GM12878 (cell line): ENCODE measurements at regions not wholly inside any gene's neighbourhood (a gene's known extent, or its start where the extent isn't known, plus 50 kb on each side); places are given as distances from the start of the nearest gene placed in this dataset.

Experiments
- ATAC-seq: fragments of 200-7000 bp; cut with Tn5 transposase; 3 replicates; pipeline ENCODE4 v1.9.1; 2020; ENCODE audit warnings: mild to moderate bottlenecking, moderate library complexity
- BruUV-seq: library from RNA; stranded (reverse); fragments of 400-500 nt; replicated peaks from 2 replicates; lab custom pipeline; 2021; lab: Mats Ljungman, UMichigan
- CTCF ChIA-PET: fragments of 300-600 bp; sonication (Branson Sonifier 250); formaldehyde crosslinking; extraction: SDS; loops from one replicate; lab custom pipeline; 2021; ENCODE audit warnings: inconsistent platforms; lab: Yijun Ruan, JAX
- POLR2A ChIA-PET: fragments of 350-600 bp; formaldehyde crosslinking; extraction: SDS; loops from one replicate; lab custom pipeline; 2021; ENCODE audit warnings: inconsistent platforms; lab: Charles Lee
- RAD21 ChIA-PET: fragments of 300-600 bp; sonication (Branson Sonifier 250); formaldehyde crosslinking; loops from one replicate; lab custom pipeline; 2023; ENCODE audit warnings: antibody characterized with exemption; ENCODE audit not compliant: unreplicated experiment; lab: Charles Lee
- SMC1A ChIA-PET: fragments of 300-600 bp; sonication (Branson Sonifier 250); formaldehyde crosslinking; loops from one replicate; lab custom pipeline; 2023; ENCODE audit not compliant: unreplicated experiment, uncharacterized antibody; lab: Charles Lee
- DNase-seq: peaks from one replicate; pipeline ENCODE4 v3.0.0-alpha.2; 2011; ENCODE audit warnings: low read depth, low spot score
- FAIRE-seq: peaks from 3 replicates; lab custom pipeline; 2011; peaks lifted over from hg19 to GRCh38; lab: Jason Lieb, UNC
- H2AFZ ChIP-seq: 2 replicates; pipeline ENCODE4 v1.6.0; 2011; ENCODE audit warnings: low read depth, low read length, control low read depth; ENCODE audit not compliant: control insufficient read depth
- H3K27ac ChIP-seq: 2 replicates; pipeline ENCODE4 v1.5.1; 2011; ENCODE audit warnings: control low read depth; ENCODE audit not compliant: control insufficient read depth, insufficient read depth
- H3K27me3 ChIP-seq, 2 experiments: replicated peaks in 1 of 2; 2 replicates each; pipeline versions ENCODE4 v1.6.0 to v1.6.1; 2011; ENCODE audit warnings: low read length in 1 of 2; ENCODE audit not compliant: control insufficient read depth in 2 of 2, insufficient read depth in 2 of 2
- H3K36me3 ChIP-seq, 2 experiments: 2 replicates each; pipeline ENCODE4 v1.5.1; 2011; ENCODE audit warnings: low read length in 1 of 2; ENCODE audit not compliant: control insufficient read depth in 2 of 2, insufficient read depth in 2 of 2
- H3K4me1 ChIP-seq: 2 replicates; pipeline ENCODE4 v1.6.1; 2011; ENCODE audit warnings: mild to moderate bottlenecking, low read length, moderate library complexity, mixed read lengths; ENCODE audit not compliant: control insufficient read depth, insufficient read depth
- H3K4me2 ChIP-seq: 2 replicates; pipeline ENCODE4 v1.6.0; 2011; ENCODE audit warnings: control low read depth; ENCODE audit not compliant: control insufficient read depth, insufficient read depth
- H3K4me3 ChIP-seq: fragments of 200-600 bp; sonication (generic); 2 replicates; pipeline ENCODE4 v1.5.1; 2016
- H3K79me2 ChIP-seq: 2 replicates; pipeline ENCODE4 v1.6.0; 2011; ENCODE audit warnings: low read length; ENCODE audit not compliant: control insufficient read depth, insufficient read depth
- H3K9ac ChIP-seq: 2 replicates; pipeline ENCODE4 v1.8.0; 2011; ENCODE audit warnings: low read length, control low read depth, mixed read lengths; ENCODE audit not compliant: control insufficient read depth, insufficient read depth
- H3K9me3 ChIP-seq: replicated peaks from 3 replicates; pipeline ENCODE4 v1.5.1; 2011; ENCODE audit warnings: mild to moderate bottlenecking, low read length; ENCODE audit not compliant: control insufficient read depth, insufficient read depth
- H4K20me1 ChIP-seq: 2 replicates; pipeline ENCODE4 v1.6.0; 2011; ENCODE audit not compliant: control insufficient read depth, insufficient read depth
- BCLAF1 ChIP-seq: fragments of 450-650 bp; IDR thresholded peaks from 2 replicates; pipeline ENCODE4 v1.6.1; 2017; ENCODE audit warnings: antibody characterized with exemption, mild to moderate bottlenecking, moderate library complexity
- CEBPB ChIP-seq, 2 experiments: fragments of 150-350 bp in 1 of 2; IDR thresholded peaks; 2 replicates each; pipeline ENCODE4 v1.6.1; 2012 to 2014; ENCODE audit warnings: low read depth in 2 of 2, low read length in 2 of 2, borderline replicate concordance in 1 of 2, inconsistent platforms in 1 of 2
- FOXK2 ChIP-seq: fragments of 450-650 bp; IDR thresholded peaks from 2 replicates; pipeline ENCODE4 v1.6.1; 2017; ENCODE audit warnings: mild to moderate bottlenecking, moderate library complexity
- NFIC ChIP-seq: IDR thresholded peaks from 2 replicates; pipeline ENCODE4 v1.6.1; 2012; ENCODE audit warnings: low read depth, mild to moderate bottlenecking, inconsistent platforms, low read length, moderate library complexity
- TBL1XR1 ChIP-seq: IDR thresholded peaks from 2 replicates; pipeline ENCODE4 v1.6.1; 2012; ENCODE audit warnings: low read depth, low read length, improper control_type of control experiment
- in situ Hi-C: fragments of 300-500 bp; cut with MboI; formaldehyde crosslinking; loops from 9 replicates; pipeline ENCODE4 v1.14.3; 2018; ENCODE audit warnings: mixed read lengths
- intact Hi-C: fragments of 100-400 bp; cut with micrococcal nuclease; formaldehyde crosslinking; loops from one replicate; pipeline ENCODE4 v1.14.2; 2022; ENCODE audit not compliant: unreplicated experiment

- CTCF ChIA-PET: interaction anchor here (0.6 to 2.0 kb wide), 6 partner anchors 8 to 483 kb away, joined by 3 to 6 read pairs (median 4); no protein-coding TSS in a partner anchor
Measured at GRCh38 chr12:104864668-104865067, 93.4 kb downstream of the SLC41A2 start.

More at GRCh38 chr12:104864668-104865067, 93.4 kb downstream of the SLC41A2 start:
- Histone ChIP-seq H3K79me2 (no peaks in the 10 kb centered on the region), H4K20me1 (no peaks in the 10 kb centered on the region), H3K27ac (no peak overlapping the region), H3K4me2 (no peak overlapping the region), H2AFZ (0 out of 2 replicates have a peak overlapping the region, but pooled peaks have one; percentile 72), H3K27me3 (no peaks in the 10 kb centered on the region), H3K4me1 (peaks cover 12% of the 10 kb centered on the region), H3K9ac (no peak overlapping the region), H3K9me3 (no peaks in the 10 kb centered on the region), H3K4me3 (no peak overlapping the region), H3K36me3 (no peaks in the 10 kb centered on the region)
- POLR2A ChIA-PET: no interaction called here
- BruUV-seq: no TSS peak
- SMC1A ChIA-PET: interaction anchor here (0.7 to 2.2 kb wide), 11 partner anchors 9 to 483 kb away, joined by 3 to 9 read pairs (median 4); no protein-coding TSS in a partner anchor
- RAD21 ChIA-PET: interaction anchor here (0.5 to 1.5 kb wide), 8 partner anchors 11 to 576 kb away, joined by 3 to 6 read pairs (median 3); no protein-coding TSS in a partner anchor
- intact Hi-C loops (no loop called here), in situ Hi-C loops (no loop called here)
- FAIRE-seq: no peak
- no peak for ATAC-seq
- TF ChIP-seq BCLAF1 (no peak), TBL1XR1 (no peak), CEBPB (IDR thresholded peaks at IDR 0.05; ENCODE audit: borderline replicate concordance in 1 of 2, low read depth in 2 of 2, low read length in 2 of 2) (0 out of 4 replicates have a peak, but pooled peaks of 1 of the 2 experiments have one; percentile 17), FOXK2 (no peak), NFIC (peak; percentile 29; the same call in 1 of the 2 replicates)
- DNase-seq: no peak
